Middle frontal gyrus (tissue), 1 donor: ENCODE measurements at regions not wholly inside any gene's neighbourhood (a gene's known extent, or its start where the extent isn't known, plus 50 kb on each side); places are given as distances from the start of the nearest gene placed in this dataset.
"Not testable (repeated sequence)": the region's sequence is repeated elsewhere in the genome, so short reads cannot be mapped to it uniquely, and the experiment has no call there.

Experiments used
- DNase-seq: peaks from one replicate; pipeline ENCODE4 v3.0.0-alpha.2; 2015; ENCODE audit warnings: low spot score; ENCODE audit errors: extremely low spot score

DNA sequence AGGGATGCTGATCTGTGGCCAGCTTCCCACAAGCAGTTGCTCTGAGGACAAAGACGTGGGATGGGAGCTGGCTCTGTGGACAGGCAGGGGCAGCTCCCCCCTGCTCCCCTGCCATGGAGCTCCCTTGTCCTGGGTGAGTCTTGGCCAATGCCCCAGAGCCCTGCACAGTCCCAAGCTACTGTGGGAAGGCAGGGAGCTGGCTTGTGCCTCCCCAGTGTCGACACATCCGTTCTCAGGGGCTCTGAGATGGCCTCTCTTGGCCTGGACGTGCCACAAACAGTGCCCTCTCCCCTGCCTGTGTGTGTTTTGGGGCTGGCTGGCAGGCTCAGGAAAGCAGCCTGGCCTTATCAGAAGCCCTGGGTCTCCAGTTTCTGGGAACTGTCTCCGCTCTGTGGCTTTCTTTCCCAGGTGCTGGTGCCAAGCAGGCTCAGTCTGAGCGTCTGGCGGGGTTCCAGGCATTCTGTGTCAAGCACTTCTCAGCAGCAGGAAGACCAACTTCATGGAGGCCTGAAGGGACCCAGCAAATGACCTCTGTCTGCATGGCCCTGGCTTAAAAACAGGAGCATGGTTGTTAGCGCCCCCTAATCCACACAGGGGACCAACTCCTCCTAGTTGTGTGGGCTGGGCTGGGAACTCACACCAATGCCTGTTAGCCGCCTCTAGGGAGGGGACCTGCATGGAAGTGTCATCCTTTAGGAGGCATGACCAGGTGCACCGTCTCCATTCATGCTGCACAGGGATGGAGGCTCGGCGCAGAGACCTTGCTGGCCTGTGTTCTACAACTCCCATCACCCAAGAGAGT lies 375.2 kb downstream of the RPS24 start:
- DNase-seq = no peak

DNA sequence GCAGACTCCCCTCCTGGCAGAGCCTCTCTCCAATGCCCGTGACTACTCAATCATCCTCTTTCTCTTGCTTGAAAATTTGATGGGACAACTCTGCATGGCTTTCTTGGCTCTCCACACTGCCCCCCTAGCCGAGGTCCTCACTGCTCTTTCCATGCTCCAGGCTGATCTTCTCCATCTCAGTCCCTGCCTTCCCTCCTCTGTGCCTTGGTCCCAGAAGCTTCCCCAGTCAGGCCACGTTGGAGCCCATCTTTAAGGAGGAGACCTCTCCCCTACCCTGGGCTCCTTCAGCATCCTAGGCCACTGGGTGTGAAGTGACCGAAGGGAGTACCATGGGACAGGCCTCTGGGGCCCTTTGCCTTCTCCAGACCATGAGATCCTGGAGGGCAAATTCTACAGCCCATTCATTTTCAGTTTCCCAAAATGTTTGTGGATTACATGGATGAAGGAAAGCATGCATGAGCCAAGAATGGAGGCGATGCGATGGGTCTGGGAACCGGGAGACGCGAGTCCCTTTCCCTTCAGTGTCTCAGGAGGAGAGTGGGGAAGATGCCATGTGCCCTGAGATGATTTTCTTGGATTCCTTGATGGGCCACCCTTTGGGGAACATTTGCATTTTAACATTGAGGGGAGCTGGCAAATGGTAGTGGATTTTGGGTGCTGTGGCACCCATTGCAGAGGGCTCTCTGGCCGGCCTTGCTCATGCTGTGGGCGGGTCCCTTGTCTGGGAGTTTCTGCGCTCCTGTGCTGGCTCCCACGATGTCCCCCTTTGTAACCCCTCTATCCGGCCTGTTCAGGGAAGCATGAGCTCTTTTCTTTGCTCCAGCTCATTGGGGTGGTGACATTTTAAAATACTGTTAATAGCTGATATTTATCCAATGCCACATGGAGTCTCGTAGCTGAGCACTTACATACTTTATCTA lies 376.6 kb downstream of the RPS24 start:
- no peak for DNase-seq

DNA sequence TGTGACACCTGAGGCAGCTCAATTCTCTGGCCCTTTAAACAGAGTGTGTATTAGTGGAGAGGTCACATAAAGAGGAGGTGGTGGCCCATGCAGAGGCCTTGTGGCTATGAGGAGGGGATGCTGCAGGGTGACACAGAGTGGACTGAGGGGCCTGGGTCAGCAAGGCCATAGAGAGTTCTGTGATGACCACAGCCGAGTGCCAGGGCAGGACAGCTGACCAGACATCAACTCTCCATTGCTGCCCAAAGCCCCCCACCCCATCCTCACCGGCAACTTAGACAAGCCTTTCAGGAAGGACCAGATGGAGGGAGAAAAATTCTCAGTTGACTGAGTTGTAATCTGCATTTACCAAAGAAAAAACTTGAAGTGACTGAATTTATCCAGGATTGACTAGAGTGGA lies 378.1 kb downstream of the RPS24 start:
- DNase-seq = no peak

DNA sequence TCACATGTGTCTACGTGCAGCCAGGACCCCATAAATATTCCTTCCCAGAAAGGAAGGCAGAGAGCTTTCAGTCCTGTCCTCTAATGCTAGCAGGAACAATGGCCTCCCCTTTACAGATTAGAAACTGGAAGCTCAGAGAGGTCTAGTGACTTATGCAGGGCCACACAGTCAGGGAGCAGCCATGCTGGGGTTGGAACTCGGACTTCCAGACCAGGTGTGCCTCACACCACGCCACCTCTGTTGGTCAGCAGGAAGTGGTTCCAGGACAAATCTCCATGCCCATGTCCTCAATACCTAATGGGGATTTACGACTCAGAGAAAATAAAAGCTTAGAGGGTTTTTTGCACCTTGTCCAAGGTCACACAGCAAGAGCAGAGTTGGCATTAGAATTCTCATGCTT lies 378.9 kb downstream of the RPS24 start:
- DNase-seq = no peak

DNA sequence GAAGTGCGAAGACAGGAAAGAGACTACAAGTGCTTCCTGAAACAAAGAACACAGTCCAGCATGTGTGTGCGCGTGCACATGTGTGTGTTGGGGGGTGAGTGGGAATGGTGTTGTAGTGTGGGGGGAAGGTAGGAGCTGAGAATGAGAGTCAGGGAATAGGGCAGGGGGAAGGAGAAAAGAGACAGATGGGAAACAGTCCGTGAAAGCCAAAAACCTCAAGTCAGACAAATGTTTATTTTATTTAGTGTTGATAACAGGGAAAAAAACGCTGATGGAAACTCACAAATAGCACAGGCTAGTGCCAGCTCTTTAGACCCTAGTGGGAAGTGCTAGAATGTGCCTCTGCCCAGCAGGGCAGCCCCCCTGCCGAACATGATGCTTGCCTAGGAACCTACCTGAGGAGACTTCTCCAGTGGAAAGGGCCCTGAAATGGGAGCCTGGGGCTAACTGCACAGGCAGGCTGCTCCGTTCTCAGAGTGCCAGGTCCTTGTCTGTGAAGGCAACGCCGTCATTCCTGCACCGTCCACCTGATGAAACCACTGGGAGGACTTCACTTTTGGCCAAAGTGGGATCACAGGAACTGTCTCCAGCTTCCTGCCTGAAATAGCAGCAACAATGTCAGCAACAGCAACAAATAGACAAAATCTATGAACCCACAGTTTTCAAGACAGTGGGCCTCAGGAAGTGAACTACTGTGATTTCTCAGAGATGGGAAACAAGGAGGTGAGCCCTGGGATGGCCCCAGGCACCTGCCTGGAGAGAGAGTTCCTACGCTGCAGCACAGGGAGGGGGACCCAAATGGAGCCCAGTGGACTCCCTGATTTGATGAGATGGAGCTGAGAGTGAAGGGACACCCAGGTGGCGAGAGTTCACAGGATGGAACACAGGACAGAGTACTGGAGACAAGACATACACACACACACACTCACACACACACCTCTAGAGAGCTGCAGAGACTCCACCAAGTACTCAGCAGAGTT lies 379.7 kb downstream of the RPS24 start:
- DNase-seq = no peak

DNA sequence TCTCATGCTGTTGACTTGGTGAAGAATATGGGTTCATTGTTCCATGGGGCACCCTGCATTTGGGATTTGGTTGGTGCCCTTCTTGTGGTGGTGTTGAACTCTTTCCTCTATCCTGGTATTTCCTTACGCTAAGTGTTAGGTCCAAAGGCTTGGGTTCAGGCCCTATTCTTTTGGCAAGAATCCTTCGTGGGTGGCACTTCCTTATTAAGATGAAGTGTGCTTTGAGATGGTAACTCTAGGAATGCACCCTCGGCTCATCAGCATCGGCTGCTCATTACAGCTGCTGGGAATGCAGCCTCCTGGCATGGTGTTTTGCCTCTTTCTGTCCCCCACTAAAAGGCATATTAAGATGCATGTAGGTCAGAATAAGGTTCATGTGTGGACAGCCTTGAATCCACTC lies 380.7 kb downstream of the RPS24 start:
- no peak for DNase-seq

DNA sequence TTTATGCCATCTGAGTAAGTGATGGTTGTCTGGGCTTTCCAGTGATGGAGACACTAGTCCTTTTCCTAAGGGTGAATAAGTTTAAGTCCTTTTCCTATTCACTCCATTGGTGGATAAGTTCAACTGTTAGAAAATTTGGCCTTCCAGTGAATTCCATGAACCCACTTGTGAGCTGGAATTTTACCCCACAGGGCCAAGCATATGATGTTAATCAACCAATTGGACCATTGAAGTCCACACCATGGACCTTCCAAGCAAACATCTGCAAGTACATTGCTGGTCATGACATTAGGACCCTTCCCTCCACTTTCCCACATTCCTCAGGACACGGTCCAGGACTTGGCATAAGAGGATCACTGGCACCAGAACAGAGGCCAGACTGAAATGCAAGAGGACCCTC lies 381.4 kb downstream of the RPS24 start:
- DNase-seq = no peak

DNA sequence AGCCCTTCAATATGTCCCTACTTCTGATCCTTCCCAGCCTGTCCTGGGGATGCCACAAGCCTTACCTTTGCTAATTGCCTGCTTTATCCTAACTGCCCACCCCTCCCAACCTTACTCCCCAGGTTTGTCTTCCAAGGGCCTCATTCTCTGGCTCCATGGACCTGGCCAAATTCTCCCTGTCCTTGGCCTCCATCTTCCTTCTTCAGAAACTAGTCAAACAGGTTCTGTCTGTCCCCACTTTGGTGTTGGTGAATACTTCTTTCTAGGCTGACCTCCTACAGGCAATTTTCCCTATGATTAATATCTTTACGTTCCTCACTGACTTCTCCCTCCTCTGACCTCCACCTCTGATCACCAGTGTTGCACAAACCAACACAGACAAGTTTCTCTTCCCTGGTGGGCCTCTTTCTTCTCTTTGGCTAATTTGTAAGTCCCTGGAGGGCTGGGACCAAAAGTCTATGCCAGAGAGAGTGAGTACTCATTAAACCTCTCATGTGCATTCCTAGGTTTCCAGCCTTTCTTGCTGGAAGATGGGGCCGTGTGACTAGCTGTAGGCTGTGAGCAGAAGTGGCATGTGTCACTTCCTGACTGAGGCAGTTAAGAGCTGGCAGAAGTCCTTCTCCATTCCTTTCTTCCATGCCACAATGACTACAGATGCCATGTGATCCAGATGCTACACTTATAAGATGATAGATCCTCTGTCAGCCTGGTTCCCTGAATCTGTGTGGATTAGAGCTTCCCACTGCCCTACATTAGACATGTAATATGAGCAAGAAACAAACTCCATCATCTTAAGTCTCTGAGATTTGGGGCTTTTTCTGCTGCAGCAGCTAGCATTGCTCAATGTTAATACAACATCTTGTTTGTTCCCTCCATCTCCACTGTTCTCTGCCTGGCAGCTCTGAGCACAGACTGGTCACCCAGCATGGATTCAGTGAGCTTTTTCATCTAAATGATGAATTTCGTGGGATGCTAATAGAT lies 382.7 kb downstream of the RPS24 start:
- DNase-seq = no peak

DNA sequence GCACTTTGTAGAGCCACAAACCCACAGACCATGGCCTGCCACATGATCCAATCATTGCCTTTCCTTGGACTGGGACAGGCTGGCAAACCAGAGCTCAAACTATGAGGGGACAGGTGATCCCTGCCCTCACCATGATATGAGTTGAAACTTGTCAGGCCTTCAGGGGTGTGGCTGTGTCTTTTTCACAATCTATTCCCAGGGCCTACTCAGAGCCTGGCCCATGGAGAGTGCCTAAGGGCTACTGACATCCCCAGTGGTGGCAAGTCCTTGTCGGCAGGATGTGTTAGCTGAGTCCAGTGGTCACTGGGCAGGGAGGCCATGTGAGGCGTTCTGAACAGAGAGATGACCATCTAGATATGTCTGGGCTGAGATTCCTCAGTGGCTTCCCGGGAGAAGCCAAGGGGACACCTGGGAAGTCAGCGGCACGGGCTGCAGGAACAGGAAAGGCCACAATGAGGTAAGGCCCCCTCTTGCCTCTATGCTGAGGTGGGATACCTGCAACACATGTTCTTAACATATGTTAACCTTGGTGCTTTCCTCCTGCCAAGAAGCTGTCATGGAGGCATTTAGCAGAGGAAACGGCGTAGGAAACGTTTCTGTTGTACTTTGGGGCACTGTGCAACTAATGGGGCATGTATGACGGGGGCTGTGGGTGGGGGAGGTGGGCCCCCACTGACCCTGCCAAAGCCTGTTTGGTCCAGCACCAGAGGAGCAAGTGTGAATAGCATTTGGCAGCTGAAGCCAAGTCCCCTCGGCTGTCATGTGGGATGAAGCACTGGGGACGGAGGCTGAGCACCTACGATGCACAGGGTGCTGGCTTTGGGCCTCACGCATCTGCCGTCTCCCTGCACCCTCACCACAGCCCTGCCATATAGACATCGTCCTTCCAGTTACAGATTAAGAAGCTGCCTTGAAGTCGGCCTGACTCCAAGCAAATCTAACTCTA lies 384.0 kb downstream of the RPS24 start:
- DNase-seq = no peak

DNA sequence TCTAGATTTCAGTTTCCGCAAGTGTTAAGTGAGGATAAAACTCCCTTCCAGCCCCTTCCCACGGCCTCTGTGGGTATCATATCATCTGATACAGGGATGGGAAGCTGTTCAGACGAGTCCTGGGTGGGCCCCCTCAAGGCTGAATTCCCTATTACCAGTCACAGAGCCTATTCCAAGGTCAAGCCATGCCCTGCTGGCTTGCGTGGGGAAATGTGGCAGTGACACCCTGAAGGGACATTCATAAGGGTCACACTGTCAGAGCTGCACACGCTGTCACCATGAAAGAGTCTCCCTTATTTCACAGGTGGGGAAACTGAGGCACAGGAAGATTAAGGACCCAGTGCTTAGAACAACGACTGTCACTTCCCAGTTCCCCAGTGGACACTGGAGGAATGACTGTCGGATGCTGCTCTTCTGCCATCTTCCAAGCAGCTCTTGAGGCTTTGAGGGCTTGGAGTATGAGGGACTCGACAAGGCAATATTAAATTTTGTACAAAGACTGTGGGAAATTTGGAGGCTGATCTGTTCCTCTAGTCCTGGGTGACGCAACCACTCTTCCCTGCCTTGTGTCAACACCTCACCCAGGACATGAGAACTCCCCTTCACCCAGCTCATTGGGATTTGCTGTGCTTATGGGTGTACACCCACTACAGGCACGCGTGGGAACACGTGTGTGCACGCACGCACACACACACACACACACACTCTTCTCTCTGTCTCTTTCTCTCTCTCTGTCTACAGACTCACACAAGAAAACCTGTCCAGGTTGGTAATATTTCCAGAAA lies 386.0 kb downstream of the RPS24 start:
- DNase-seq = no peak

DNA sequence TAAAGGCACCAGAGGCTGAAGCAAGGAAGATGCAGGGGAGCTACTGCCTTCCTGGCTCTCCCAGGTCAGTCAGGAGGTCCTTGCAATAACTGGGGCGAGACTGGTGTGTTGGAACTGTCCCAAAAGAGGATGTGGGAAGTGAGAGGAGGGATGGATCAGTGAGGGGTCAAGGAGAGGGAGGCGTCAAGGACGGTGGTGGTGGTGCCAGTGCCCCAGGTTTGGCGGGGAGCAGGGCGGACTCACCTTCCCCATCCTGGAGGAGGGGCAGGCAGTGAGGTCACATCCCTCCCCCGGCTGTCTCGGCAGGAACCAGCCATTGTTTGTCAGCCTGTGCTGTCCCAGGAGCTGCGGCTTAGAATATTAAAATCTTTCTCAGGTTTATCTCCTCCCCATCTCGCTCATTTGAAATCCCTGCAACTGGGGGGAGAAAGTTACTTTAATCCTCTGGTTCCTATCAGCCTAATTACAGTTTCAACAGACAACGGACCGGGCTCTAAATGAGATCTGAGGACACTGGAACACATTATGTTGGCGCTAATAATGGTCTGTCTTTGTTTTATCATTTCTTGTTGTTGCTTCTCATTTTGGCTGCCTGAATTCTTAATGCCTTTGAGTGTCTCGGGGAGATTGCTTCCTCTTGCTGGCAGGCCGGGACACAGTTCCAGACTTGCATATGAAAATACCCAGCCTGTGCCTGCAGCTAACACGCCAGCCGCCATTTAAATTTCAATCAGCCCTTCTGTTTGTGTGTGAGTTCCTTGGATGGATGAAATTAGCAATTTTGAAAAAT lies 387.5 kb downstream of the RPS24 start:
- no peak for DNase-seq

DNA sequence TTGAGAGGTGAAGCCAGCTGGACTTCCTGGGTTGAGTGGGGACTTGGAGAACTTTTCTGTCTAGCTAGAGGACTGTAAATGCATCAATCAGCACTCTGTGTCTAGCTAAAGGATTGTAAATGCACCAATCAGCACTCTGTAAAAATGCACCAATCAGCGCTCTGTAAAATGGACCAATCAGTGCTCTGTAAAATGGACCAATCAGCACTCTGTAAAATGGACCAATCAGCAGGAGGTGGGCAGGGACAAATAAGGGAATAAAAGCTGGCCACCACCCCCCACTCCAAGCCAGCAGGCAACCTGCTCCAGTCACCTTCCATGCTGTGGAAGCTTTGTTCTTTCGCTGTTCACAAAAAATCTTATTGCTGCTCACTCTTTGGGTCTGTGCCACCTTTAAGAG lies 390.4 kb downstream of the RPS24 start:
- DNase-seq = not testable (repeated sequence)

DNA sequence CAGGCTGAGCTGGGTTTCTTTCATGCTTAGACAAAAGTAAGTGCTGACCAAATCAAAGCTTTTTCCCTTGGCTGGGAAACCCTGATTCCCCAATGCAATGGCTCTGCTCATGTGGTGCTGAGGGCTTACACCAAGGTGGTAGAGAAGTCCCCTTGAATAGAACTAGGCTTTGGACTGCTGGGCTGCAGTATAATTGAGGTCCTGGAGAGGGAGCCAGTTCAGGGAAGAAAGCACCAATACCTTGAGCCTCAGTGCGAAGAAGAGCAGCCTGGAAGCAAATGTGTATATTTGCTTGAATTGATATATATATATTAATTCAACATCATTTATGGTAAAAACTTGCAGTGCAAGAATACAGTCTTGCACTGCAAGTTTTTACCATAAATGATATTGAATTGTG lies 391.1 kb downstream of the RPS24 start:
- no peak for DNase-seq

DNA sequence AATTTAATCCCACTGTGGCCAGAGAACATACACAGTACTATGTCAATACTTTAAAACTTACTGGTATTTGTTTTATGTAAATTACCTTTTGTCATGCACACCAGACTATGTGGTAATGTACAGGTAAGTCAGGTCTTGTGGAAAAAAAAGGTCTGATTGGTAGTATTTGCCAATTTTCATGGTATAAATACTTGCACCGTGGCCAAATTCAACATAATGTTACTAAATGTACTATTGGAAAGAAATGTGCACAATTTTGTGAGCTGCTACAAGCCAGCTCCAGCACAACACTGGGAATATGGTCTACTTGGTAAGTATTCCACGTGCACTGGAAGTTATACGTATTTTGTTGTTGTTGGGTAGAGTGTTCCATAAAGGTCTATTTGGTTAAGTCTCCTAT lies 392.5 kb downstream of the RPS24 start:
- no peak for DNase-seq

DNA sequence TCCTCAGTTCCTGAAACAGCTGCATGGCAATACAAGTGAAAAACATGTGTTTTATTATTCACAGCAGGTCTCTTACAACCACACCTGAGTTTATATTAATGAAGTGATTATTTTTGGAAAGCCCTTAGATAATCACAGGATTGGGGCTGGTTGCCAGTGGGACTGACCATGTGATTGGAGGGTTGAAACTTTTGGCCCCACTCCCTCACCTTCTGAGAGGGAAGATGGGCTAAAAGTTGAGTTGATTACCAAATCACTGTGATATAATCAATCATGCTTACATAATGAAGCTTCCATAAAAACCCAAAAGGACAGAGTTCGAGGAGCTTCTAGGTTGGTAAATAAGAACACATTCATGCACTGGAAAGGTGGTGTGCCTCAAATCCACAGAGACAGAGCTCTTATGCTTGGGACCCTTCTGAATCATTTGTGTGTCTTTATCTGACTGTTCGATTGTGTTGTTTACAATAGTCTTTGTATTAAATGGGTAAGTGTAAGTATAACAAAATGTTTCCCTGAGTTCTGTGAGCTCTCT lies 393.9 kb downstream of the RPS24 start:
- DNase-seq = no peak

DNA sequence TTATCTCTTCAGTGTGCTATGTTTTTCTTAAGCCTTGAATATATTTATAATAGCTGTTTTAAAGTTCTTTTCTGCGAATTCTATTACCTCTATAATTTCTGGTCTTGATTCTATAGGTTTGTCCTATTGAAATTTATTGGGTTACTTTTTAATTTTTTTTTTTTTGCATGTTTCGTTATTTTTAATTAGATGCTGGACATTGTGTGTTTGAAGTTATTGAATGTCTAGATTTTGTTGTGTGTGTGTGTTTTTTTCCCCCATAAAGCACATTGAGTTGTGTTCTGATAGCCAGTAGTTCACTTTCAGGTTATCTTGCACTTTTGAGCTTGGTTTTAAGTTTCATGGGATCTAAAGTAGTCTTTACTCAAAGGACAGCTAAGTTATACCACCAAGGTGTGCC lies 394.9 kb downstream of the RPS24 start:
- DNase-seq = no peak

DNA sequence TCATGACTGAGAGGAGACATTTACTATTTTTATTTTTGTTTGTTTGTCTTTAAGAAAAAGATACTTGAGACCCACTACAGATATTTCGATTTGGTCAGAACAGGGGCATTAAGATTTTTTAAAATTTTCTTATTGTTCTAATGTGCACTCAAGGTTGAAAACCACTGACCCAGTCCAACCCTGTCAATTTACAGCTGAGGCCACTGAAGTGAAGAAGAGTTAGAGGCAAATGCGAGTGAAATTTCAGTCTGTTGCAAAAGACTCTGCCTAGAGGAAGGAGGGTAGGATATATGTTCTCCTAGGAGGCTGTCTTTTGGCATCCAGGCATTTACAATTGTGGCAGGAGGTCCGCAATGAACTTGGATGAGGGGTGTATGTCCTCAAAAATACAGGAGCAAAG lies 396.3 kb downstream of the RPS24 start:
- no peak for DNase-seq
